RWPE1 (cell line): ENCODE measurements at regions not wholly inside any gene's neighbourhood (a gene's known extent, or its start where the extent isn't known, plus 50 kb on each side); places are given as distances from the start of the nearest gene placed in this dataset.

Experiments used
- CTCF ChIA-PET: fragments of 350-600 bp; sonication (Branson Sonifier 250); formaldehyde crosslinking; extraction: SDS; loops from one replicate; lab custom pipeline; 2021; lab: Yijun Ruan, JAX
- POLR2A ChIA-PET: fragments of 400-600 bp; formaldehyde crosslinking; extraction: SDS; loops from one replicate; lab custom pipeline; 2020; ENCODE audit warnings: antibody characterized with exemption; ENCODE audit not compliant: low non-redundant PET; lab: Yijun Ruan, JAX
- DNase-seq: peaks from one replicate; pipeline ENCODE4 v3.0.0; 2012; ENCODE audit warnings: low spot score
- H3K27ac ChIP-seq: fragments of 450-650 bp; 2 replicates; pipeline ENCODE4 v1.5.1; 2017
- CTCF ChIP-seq: fragments of 450-650 bp; conservative IDR thresholded peaks from 2 replicates; pipeline ENCODE4 v1.5.1; 2017; ENCODE audit warnings: low read depth, mild to moderate bottlenecking

- CTCF ChIA-PET: no interaction called here
- H3K27ac ChIP-seq: no peak overlapping the region
Measured at GRCh38 chrX:36684053-36684452, 324.1 kb upstream of the FAM47C start.

GRCh38 chrX:36721990-36722389, 286.2 kb upstream of the FAM47C start:
- POLR2A ChIA-PET: no interaction called here
- CTCF ChIA-PET: no interaction called here
- no peak overlapping the region for H3K27ac ChIP-seq
- TF ChIP-seq CTCF: no peak
- DNase-seq: no peak

More at GRCh38 chrX:36684053-36684452, 324.1 kb upstream of the FAM47C start:
- no peak for TF ChIP-seq CTCF
- POLR2A ChIA-PET: no interaction called here
- DNase-seq: no peak

GRCh38 chrX:36753602-36754001, 254.6 kb upstream of the FAM47C start:
- TF ChIP-seq CTCF: no peak
- CTCF ChIA-PET: no interaction called here
- POLR2A ChIA-PET: no interaction called here
- no peak overlapping the region for H3K27ac ChIP-seq
- no peak for DNase-seq

GRCh38 chrX:36787752-36788151, 220.4 kb upstream of the FAM47C start:
- ChIA-PET POLR2A (no interaction called here), CTCF (no interaction called here)
- no peak overlapping the region for H3K27ac ChIP-seq
- DNase-seq: no peak
- no peak for TF ChIP-seq CTCF

- ChIA-PET CTCF (no interaction called here), POLR2A (no interaction called here)
- H3K27ac ChIP-seq: no peak overlapping the region
- DNase-seq: no peak
- TF ChIP-seq CTCF: no peak
Measured at GRCh38 chrX:36803151-36803550, 205.0 kb upstream of the FAM47C start.

- no peak for TF ChIP-seq CTCF
- no peak overlapping the region for H3K27ac ChIP-seq
- no peak for DNase-seq
- ChIA-PET CTCF (no interaction called here), POLR2A (no interaction called here)
Measured at GRCh38 chrX:36804066-36804465, 204.1 kb upstream of the FAM47C start.

- ChIA-PET CTCF (no interaction called here), POLR2A (no interaction called here)
- no peak for DNase-seq
- no peak for TF ChIP-seq CTCF
- H3K27ac ChIP-seq: no peak overlapping the region
Measured at GRCh38 chrX:36844857-36845256, 163.3 kb upstream of the FAM47C start.
